ENCODE measurements at regions not wholly inside any gene's neighbourhood (a gene's known extent, or its start where the extent isn't known, plus 50 kb on each side); places are given as distances from the start of the nearest gene placed in this dataset.
"Not testable (repeated sequence)": the region's sequence is repeated elsewhere in the genome, so short reads cannot be mapped to it uniquely, and the experiment has no call there.

- no peak for DNase-seq
Observed at GRCh38 chr9:80679916-80680315, 1009.4 kb downstream of the TLE1 start.

DNA sequence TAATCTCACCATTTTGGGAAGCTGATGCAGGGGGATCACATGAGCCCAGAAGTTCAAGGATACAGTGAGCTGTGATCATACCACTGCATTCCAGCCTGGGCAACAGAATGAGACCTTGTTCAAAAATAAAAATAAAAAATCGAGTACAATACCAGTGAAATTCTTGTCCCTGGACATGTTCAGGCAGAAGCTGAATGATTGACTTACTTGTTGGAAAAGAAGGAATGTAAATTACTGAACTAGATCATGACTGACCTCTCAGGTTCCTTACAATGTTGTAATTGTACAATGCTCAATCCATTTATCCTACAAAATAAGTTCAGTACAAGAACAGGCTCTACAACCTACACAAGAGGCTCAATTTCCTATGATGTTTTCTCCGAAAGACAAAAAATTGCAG lies 1010.4 kb downstream of the TLE1 start:
- no peak for DNase-seq

DNA sequence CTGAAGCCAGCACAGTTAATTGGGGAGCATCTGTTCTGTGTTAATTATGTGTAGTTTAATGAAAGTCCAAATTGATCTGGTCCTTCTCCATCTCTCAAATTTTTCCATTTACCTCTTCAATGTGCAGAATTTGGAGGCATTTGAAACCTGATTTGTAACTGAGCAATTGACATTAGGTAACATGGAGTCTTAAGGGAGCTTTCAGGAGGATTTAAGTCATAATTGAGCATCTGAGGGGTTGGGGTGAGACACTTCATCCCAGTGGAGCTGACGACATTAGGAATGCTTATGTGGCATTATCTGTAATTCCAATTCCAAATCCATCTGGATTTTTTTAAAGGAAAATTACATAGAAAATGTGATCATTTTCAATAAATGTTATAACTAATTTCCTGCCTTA lies 1015.9 kb downstream of the TLE1 start:
- no peak for DNase-seq

GRCh38 chr9:80665479-80665878 lies 1023.9 kb downstream of the TLE1 start:
- DNase-seq, result no peak

- no peak for DNase-seq
Observed at GRCh38 chr9:80664327-80665210, 1024.8 kb downstream of the TLE1 start.

DNA sequence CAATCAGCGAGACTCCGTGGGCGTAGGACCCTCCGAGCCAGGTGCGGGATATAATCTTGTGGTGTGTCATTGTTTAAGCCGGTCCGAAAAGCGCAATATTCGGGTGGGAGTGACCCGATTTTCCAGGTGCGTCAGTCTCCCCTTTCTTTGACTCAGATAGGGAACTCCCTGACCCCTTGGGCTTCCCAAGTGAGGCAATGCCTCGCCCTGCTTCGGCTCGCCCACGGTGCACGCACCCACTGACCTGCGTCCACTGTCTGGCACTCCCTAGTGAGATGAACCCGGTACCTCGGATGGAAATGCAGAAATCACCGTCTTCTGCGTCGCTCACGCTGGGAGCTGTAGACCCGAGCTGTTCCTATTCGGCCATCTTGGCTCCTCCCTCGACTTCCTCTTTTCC lies 1029.6 kb downstream of the TLE1 start:
- DNase-seq, result not testable (repeated sequence)

- no peak for DNase-seq
Observed at GRCh38 chr9:80651044-80651443, 1038.3 kb downstream of the TLE1 start.

GRCh38 chr9:80649496-80649895 lies 1039.9 kb downstream of the TLE1 start:
- no peak for DNase-seq

- DNase-seq, result no peak
Observed at GRCh38 chr9:80649001-80649420, 1040.3 kb downstream of the TLE1 start.

DNA sequence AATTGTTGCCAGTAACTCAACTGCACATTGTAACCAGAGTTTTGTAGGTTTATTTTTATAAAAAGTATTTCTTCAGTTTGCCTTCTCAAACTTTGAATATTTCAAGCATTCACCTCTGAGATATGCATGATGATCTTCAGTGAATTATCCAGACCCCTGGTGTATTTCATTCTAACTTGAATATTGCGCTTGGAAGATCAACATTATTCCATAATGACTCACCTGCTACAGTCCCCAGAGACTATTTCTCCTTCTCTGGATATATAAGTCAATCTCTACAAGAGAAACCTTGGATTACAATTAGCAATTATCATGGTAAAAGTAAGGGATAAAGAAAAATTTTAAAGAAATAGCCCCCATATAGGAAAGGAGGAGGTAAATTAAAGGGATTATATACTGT lies 1041.0 kb downstream of the TLE1 start:
- no peak for DNase-seq

DNA sequence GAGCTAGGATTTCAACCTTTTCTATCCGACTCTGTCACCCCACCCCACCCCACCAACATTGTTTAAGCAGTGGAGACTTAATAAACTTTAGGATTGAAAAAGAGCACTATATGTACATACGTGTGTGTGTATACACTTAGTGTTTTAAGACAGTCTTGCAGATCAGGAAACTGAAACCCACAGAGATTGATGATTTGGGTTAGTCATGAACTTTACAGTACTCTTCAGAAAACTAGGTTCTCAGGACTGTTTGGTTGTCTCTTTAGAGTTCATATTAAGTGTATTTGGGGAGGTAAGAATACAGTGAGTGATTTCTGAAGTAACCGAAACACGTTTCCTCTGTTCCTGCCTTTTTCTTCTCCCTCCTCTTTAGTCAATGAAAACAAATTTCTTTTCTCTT lies 1043.1 kb downstream of the TLE1 start:
- DNase-seq, result no peak

- no peak for DNase-seq
Observed at GRCh38 chr9:80644044-80644443, 1045.3 kb downstream of the TLE1 start.

DNA sequence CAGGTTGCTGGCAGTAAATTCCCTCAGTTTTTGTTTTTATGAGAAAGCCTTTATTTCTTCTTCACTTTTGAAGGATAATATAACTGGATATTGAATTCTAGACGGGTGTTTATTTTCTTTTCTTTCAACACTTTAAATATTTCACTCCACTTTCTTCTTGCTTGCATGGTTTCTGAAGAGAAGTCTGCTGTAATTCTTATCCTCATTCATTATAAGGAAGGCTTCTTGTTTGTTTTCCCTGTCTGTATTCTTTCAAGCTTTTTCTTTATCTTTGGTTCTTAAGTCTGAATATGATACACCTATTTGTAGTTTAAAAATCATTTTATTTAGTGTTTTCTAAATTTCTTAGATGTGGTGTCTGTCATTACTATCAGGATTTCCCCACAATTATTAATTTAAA lies 1054.3 kb downstream of the TLE1 start:
- DNase-seq, result no peak

- no peak for DNase-seq
Observed at GRCh38 chr9:80632041-80632440, 1057.3 kb downstream of the TLE1 start.

- no peak for DNase-seq
Observed at GRCh38 chr9:80622508-80622907, 1050.7 kb downstream of the TLE4 start.

GRCh38 chr9:80619356-80619755 lies 1047.6 kb downstream of the TLE4 start:
- DNase-seq, result no peak

DNA sequence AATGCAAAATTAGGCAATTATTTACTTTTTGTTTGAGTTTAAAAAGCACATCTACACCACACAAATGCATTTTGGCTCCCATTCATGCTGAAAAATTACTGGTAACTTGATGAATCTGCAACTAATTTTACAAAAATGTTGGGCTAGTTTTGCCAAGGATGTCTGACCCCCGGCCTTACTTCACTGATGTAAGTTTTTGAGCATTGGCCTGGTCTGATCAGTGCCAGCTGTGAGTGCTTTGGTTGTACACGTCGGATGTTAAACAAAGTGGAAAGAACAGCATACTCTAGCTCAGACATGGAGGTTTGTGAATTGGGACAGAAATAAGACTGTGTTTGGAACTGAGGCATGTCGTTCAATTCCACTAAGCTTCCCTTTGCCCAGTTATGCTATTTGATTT lies 1044.2 kb downstream of the TLE4 start:
- no peak for DNase-seq

GRCh38 chr9:80605793-80606192 lies 1034.0 kb downstream of the TLE4 start:
- DNase-seq, result no peak

- no peak for DNase-seq
Observed at GRCh38 chr9:80605129-80605528, 1033.4 kb downstream of the TLE4 start.

GRCh38 chr9:80602291-80602690 lies 1030.5 kb downstream of the TLE4 start:
- no peak for DNase-seq

DNA sequence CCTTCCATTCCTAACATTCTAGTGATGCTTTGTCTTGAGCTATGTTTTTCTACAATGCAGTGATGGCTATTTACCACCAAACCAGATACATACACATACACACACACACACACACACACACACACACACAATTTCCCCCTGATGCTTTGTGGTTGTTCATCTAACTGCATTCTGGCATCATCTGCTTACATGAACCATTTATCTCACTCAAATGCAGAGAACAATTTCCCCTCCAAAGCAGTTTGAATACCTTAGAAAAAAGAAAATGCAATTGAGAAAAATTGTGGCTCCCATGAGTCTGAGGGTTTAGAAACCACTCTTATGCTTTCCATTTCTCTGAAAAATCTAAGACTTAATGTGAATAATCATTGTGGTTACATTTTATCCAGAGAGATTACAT lies 1024.8 kb downstream of the TLE4 start:
- no peak for DNase-seq

DNA sequence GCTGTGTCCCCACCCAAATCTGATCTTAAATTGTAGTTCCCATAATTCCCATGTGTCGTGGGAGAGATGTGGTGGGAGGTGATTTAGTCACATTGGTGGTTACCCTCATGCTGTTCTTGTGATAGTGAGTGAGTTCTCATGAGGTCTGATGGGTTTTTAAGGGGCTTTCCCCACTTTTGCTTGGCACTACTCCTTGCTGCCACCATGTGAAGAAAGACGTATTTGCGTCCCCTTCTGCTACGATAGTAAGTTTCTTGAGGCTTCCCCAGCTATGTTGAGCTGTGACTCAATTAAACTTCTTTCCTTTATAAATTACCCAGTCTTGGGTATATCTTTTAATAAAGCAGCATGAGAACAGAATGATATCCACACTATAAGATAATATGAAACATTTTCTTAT lies 1023.4 kb downstream of the TLE4 start:
- DNase-seq, result no peak

DNA sequence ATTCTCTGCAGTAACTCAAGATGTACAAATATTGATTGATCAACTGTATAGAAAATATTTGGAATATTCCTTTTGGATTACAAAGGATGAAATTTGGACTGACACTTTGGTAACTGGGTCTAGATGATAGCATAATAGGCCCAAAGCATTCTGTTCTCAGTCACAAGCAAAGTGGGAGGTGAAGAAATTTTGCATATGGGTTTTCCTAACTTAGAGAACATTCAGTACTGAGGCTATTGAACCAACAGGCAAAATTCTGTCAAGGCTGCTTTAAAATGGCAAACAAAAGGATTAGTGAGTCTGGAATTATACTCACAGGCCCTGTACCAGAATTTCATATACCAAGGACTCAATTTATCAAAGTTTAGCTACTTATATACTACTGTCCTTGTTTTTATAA lies 1020.6 kb downstream of the TLE4 start:
- DNase-seq, result no peak

DNA sequence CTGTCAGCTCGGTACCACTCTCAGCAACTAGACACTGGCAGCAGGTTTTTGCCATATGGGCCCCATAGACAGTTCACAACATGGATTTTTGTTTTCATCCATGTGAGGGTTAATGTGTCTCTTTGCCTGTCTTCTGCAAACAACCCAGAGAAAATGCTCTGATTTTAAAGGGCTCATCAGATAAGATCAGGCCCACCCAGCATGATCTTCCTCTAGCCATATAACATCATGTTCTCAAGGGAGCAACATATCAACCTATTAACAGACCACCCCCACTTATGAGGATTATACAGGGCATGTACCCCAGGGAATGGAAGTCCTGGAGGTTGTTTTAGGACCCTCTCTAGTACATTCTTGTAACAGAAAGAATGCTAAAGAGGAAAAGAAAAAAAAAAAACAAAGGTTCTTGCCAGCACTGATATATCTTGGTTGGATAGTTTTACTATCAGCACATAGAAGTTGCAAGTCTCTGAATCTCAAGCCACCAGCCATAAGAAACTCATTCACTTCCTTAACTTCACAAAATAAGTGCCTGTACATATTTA lies 1015.1 kb downstream of the TLE4 start:
- no peak for DNase-seq

DNA sequence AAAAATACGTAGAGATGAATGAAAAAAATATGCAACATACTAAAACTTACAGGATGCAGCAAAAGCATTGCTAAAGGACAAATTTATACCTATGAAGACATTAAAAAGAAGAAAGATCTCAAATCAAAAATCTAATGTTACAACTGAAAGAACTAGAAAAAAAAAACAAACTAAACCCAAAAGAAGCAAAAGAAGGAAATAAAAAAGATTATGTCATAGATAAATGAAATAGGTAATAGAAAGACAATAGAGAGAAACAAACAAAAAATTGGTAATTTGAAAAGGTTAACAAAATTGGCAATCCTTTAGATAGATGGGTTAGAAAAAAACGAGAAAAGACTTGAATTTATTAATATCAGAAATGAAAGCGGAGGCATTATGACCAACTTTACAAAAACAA lies 1000.2 kb downstream of the TLE4 start:
- no peak for DNase-seq

All from activated CD4-positive, alpha-beta T cell treated with anti-CD3 and anti-CD28 coated beads, Interleukin-2, amount 50 U/mL, for 4 hours (primary cell).